Prostate gland (tissue), 2 donors: ENCODE measurements at regions not wholly inside any gene's neighbourhood (a gene's known extent, or its start where the extent isn't known, plus 50 kb on each side); places are given as distances from the start of the nearest gene placed in this dataset.

ENCODE experiments used
- CTCF ChIP-seq, 4 experiments: fragments of 200-600 bp in 2 of 4; fragments of 450-650 bp in 2 of 4; sonication (generic) in 2 of 4; IDR thresholded peaks; 1 replicate in 3 of 4; 2 replicates in 1 of 4; pipeline ENCODE4 v1.5.1; 2016 to 2019; ENCODE audit warnings: antibody characterized with exemption in 4 of 4, mild to moderate bottlenecking in 2 of 4, moderate library complexity in 2 of 4
- POLR2AphosphoS5 ChIP-seq: sonication (generic); formaldehyde crosslinking; IDR thresholded peaks from one replicate; pipeline ENCODE4 v1.6.1; 2017; ENCODE audit warnings: antibody characterized with exemption

DNA sequence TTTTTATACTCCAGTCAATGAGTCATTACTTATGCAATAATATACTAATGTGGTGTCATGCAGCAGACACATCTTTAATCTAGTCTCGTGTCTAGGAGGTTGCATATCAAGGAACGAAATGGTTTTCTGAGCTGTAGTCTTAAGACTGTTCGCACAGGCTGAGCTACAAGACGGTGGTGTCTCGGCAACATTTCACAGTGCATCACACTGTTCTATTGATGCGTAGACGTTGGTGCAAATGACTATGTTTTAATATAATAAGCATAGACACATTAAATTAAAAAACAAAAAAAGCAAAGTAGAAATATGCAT, 864.2 kb downstream of the GALR1 start:
- TF ChIP-seq CTCF (IDR thresholded peaks at IDR 0.05) (no peak), POLR2AphosphoS5 (no peak)
